AG09309 (cell line): ENCODE measurements at regions not wholly inside any gene's neighbourhood (a gene's known extent, or its start where the extent isn't known, plus 50 kb on each side); places are given as distances from the start of the nearest gene placed in this dataset.
"Not testable (repeated sequence)": the region's sequence is repeated elsewhere in the genome, so short reads cannot be mapped to it uniquely, and the experiment has no call there.

ENCODE experiments used
- DNase-seq: peaks from one replicate; pipeline ENCODE4 v3.0.0-alpha.2; 2010; ENCODE audit warnings: low read depth
- H3K4me3 ChIP-seq: 2 replicates; pipeline ENCODE4 v1.5.1; 2011; ENCODE audit warnings: mild to moderate bottlenecking, low read depth, low read length, moderate library complexity; ENCODE audit not compliant: control insufficient read depth
- TF ChIP-seq, protein P1 (sequence below): IDR thresholded peaks from 2 replicates; pipeline ENCODE4 v1.5.1; 2011; ENCODE audit warnings: mild to moderate bottlenecking, low read depth, low read length, inconsistent platforms; ENCODE audit not compliant: insufficient read depth, control insufficient read depth; ENCODE audit errors: missing control alignments

- H3K4me3 ChIP-seq = no peak overlapping the region
- DNase-seq = no peak
- TF ChIP-seq, protein P1, sequence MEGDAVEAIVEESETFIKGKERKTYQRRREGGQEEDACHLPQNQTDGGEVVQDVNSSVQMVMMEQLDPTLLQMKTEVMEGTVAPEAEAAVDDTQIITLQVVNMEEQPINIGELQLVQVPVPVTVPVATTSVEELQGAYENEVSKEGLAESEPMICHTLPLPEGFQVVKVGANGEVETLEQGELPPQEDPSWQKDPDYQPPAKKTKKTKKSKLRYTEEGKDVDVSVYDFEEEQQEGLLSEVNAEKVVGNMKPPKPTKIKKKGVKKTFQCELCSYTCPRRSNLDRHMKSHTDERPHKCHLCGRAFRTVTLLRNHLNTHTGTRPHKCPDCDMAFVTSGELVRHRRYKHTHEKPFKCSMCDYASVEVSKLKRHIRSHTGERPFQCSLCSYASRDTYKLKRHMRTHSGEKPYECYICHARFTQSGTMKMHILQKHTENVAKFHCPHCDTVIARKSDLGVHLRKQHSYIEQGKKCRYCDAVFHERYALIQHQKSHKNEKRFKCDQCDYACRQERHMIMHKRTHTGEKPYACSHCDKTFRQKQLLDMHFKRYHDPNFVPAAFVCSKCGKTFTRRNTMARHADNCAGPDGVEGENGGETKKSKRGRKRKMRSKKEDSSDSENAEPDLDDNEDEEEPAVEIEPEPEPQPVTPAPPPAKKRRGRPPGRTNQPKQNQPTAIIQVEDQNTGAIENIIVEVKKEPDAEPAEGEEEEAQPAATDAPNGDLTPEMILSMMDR = no peak
These were observed 157.4 kb upstream of the PFN2 start for GRCh38 chr3:150128126-150128525.

- no peak overlapping the region for H3K4me3 ChIP-seq
- no peak for DNase-seq
- TF ChIP-seq, protein P1 = no peak
These were observed 156.4 kb upstream of the PFN2 start for GRCh38 chr3:150127011-150127490.

GRCh38 chr3:150124142-150124541 is 153.4 kb upstream of the PFN2 start:
- TF ChIP-seq, protein P1 = no peak
- no peak overlapping the region for H3K4me3 ChIP-seq
- DNase-seq = no peak

GRCh38 chr3:150123249-150123648 is 152.6 kb upstream of the PFN2 start:
- not testable (repeated sequence) for H3K4me3 ChIP-seq, DNase-seq

DNA sequence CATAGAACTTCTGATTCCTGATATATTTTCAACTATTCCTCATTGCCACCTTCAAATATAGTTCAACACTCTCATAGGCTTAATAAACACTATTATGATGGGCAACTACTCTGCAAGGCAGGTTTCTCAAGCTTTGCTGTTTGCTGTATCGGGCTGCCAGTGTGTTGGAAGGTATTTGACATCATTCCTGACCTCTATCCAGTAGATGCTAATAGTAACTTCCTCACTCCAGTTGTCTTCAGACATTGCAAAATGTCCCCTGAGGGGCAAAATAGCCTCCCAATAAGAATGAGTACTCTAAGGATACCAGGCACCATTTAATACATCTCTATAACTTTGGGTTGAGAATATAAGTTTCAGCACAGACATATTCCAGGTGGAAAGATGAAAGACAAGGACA is 147.5 kb upstream of the PFN2 start:
- DNase-seq = no peak
- TF ChIP-seq, protein P1 = no peak
- H3K4me3 ChIP-seq = no peak overlapping the region

DNA sequence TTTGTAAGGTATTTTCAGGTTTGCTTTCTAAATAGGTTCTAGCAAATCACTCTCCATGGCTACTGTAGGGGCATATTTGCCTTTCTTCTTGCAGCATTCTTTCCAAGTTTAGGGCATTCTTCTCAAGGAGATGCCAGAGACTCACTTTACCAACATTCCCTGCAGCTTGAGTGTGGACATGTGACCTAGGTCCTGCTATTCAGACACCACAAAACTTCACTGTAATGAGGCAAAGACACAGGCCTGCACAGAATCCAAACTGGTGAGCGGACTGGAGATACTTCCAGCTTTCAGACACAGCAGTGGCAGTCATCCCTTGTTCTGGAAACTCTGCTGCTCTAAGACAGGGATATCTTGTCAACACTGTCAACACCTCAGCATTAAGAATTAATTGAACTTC is 146.4 kb upstream of the PFN2 start:
- DNase-seq = no peak

DNA sequence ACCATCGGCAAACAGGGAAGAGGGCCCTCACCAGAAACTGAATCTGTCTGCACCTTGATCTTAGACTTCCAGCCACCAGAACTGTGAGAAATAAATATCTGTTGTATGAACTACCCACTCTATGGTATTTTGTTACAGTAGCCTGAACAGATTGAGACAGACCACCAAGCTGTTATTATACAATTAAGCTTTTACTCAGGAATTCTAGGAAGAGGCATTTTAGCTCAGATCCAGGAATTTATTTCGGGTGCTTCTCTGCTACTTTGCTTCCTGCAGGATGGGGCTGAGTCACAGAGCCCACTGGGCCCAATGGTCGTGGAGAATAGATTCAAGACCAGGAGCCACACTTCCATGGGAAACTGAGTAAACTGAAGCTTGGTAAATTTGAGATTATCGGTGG is 145.5 kb upstream of the PFN2 start:
- TF ChIP-seq, protein P1 = no peak
- no peak overlapping the region for H3K4me3 ChIP-seq

More for the DNA sequence above, 146.4 kb upstream of the PFN2 start:
- TF ChIP-seq, protein P1 = no peak
- H3K4me3 ChIP-seq = no peak overlapping the region

More for the DNA sequence above, 145.5 kb upstream of the PFN2 start:
- DNase-seq = no peak
